OCI-LY1 (cell line): ENCODE measurements at regions not wholly inside any gene's neighbourhood (a gene's known extent, or its start where the extent isn't known, plus 50 kb on each side); places are given as distances from the start of the nearest gene placed in this dataset.

Source experiments
- H2AFZ ChIP-seq: fragments of 200-600 bp; sonication (generic), shearing (Covaris generic); 2 replicates; pipeline ENCODE4 v1.6.0; 2014; ENCODE audit warnings: antibody characterized with exemption, mild to moderate bottlenecking, low read length
- H3F3A ChIP-seq: fragments of 200-600 bp; sonication (generic), shearing (Covaris generic); 2 replicates; pipeline ENCODE4 v1.6.0; 2014; ENCODE audit warnings: mild to moderate bottlenecking, antibody characterized with exemption, low read length, moderate library complexity; ENCODE audit not compliant: insufficient read depth
- H3K27ac ChIP-seq: fragments of 200-600 bp; sonication (generic); 2 replicates; pipeline ENCODE4 v1.5.1; 2014; ENCODE audit warnings: low read length, mixed run types, mild to moderate bottlenecking, low read depth; ENCODE audit not compliant: poor library complexity, severe bottlenecking
- H3K27me3 ChIP-seq: fragments of 200-600 bp; sonication (generic); 2 replicates; pipeline ENCODE4 v1.6.0; 2014; ENCODE audit warnings: antibody characterized with exemption, mild to moderate bottlenecking, low read length, moderate library complexity; ENCODE audit not compliant: insufficient read depth
- H3K36me3 ChIP-seq: fragments of 200-600 bp; sonication (generic); 2 replicates; pipeline ENCODE4 v1.6.1; 2014; ENCODE audit warnings: mild to moderate bottlenecking, antibody characterized with exemption, low read length, moderate library complexity, mixed read lengths; ENCODE audit not compliant: insufficient read depth
- H3K4me1 ChIP-seq: fragments of 200-600 bp; sonication (generic); 2 replicates; pipeline ENCODE4 v1.5.1; 2014; ENCODE audit warnings: mild to moderate bottlenecking, low read length, moderate library complexity; ENCODE audit not compliant: insufficient read depth, severe bottlenecking
- H3K4me2 ChIP-seq: fragments of 200-600 bp; sonication (generic), shearing (Covaris generic); 2 replicates; pipeline ENCODE4 v1.6.1; 2014; ENCODE audit warnings: low read length
- H3K4me3 ChIP-seq: fragments of 200-600 bp; sonication (generic); 2 replicates; pipeline ENCODE4 v1.5.1; 2014; ENCODE audit warnings: low read length, low read depth, mild to moderate bottlenecking, mixed read lengths; ENCODE audit not compliant: poor library complexity, severe bottlenecking
- H3K79me2 ChIP-seq: fragments of 200-600 bp; shearing (Covaris generic); 2 replicates; pipeline ENCODE4 v1.6.1; 2016; ENCODE audit warnings: mixed run types, low read length, mixed read lengths; ENCODE audit not compliant: insufficient read depth
- H3K9ac ChIP-seq: fragments of 200-600 bp; sonication (generic), shearing (Covaris generic); 2 replicates; pipeline ENCODE4 v1.6.1; 2014; ENCODE audit warnings: mild to moderate bottlenecking, low read length, mixed read lengths
- H3K9me2 ChIP-seq: fragments of 200-600 bp; sonication (generic), shearing (Covaris generic); 2 replicates; pipeline ENCODE4 v1.6.1; 2014; ENCODE audit warnings: low read depth, mild to moderate bottlenecking, low read length, mixed read lengths
- H3K9me3 ChIP-seq: fragments of 200-600 bp; shearing (Covaris generic); 2 replicates; pipeline ENCODE4 v1.6.1; 2014; ENCODE audit warnings: low read length, mixed read lengths
- H4K20me1 ChIP-seq: fragments of 200-600 bp; sonication (generic), shearing (Covaris generic); 2 replicates; pipeline ENCODE4 v1.6.0; 2016; ENCODE audit warnings: mild to moderate bottlenecking, low read length; ENCODE audit not compliant: insufficient read depth
- EZH2 ChIP-seq: fragments of 200-600 bp; sonication (generic), shearing (Covaris generic); IDR thresholded peaks from 2 replicates; pipeline ENCODE4 v1.8.0; 2017; ENCODE audit warnings: borderline replicate concordance, mixed run types, mild to moderate bottlenecking, antibody characterized with exemption, low read length, moderate library complexity, mixed read lengths
- TF ChIP-seq, protein P1 (sequence below): fragments of 200-600 bp; sonication (generic), shearing (Covaris generic); IDR thresholded peaks from 2 replicates; pipeline ENCODE4 v1.5.1; 2017; ENCODE audit warnings: mild to moderate bottlenecking, antibody characterized with exemption, low read length, moderate library complexity, mixed read lengths

DNA sequence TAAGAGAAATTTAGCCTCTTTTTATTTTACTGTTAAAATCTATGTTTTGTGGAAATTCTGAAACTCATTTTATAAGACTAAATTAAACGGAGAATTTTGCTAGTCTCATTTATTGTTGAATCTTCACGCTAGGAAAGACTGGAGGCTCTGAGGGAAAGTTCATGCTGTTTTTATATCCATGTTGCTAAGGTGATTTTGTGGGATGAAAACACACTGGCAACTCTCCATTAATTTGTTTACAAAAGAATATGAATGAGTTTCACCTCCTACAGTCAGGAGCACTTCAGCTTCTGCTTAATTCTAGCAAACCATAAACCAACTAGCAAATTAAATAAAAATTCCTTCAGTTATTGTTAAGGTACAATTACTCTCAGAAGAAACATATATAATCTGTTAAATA, 195.4 kb downstream of the RAP2B start:
- Histone ChIP-seq H3K79me2 (no peaks in the 10 kb centered on the region), H3K36me3 (no peaks in the 10 kb centered on the region), H3K27ac (no peak overlapping the region), H3F3A (no peaks in the 10 kb centered on the region), H3K9me3 (no peaks in the 10 kb centered on the region), H4K20me1 (no peaks in the 10 kb centered on the region), H3K4me2 (no peak overlapping the region), H3K4me1 (no peaks in the 10 kb centered on the region), H3K9ac (no peak overlapping the region), H2AFZ (no peak overlapping the region), H3K27me3 (no peaks in the 10 kb centered on the region), H3K9me2 (no peaks in the 10 kb centered on the region), H3K4me3 (no peak overlapping the region)
- TF ChIP-seq, protein P1, sequence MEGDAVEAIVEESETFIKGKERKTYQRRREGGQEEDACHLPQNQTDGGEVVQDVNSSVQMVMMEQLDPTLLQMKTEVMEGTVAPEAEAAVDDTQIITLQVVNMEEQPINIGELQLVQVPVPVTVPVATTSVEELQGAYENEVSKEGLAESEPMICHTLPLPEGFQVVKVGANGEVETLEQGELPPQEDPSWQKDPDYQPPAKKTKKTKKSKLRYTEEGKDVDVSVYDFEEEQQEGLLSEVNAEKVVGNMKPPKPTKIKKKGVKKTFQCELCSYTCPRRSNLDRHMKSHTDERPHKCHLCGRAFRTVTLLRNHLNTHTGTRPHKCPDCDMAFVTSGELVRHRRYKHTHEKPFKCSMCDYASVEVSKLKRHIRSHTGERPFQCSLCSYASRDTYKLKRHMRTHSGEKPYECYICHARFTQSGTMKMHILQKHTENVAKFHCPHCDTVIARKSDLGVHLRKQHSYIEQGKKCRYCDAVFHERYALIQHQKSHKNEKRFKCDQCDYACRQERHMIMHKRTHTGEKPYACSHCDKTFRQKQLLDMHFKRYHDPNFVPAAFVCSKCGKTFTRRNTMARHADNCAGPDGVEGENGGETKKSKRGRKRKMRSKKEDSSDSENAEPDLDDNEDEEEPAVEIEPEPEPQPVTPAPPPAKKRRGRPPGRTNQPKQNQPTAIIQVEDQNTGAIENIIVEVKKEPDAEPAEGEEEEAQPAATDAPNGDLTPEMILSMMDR: no peak
- TF ChIP-seq EZH2: no peak

- no peaks in the 10 kb centered on the region for H4K20me1 ChIP-seq
- no peaks in the 10 kb centered on the region for H3F3A ChIP-seq
- H2AFZ ChIP-seq: no peak overlapping the region
- H3K4me2 ChIP-seq: no peak overlapping the region
- H3K27me3 ChIP-seq: no peaks in the 10 kb centered on the region
- H3K79me2 ChIP-seq: no peaks in the 10 kb centered on the region
- H3K27ac ChIP-seq: no peak overlapping the region
- H3K9ac ChIP-seq: no peak overlapping the region
- H3K36me3 ChIP-seq: no peaks in the 10 kb centered on the region
- no peaks in the 10 kb centered on the region for H3K4me1 ChIP-seq
- no peak for TF ChIP-seq EZH2
- TF ChIP-seq, protein P1: no peak
- H3K9me3 ChIP-seq: no peaks in the 10 kb centered on the region
- no peaks in the 10 kb centered on the region for H3K9me2 ChIP-seq
- H3K4me3 ChIP-seq: no peak overlapping the region
Observed at GRCh38 chr3:153369561-153370374, 207.7 kb downstream of the RAP2B start.

- Histone ChIP-seq H3F3A (no peaks in the 10 kb centered on the region), H3K27me3 (no peaks in the 10 kb centered on the region)
- no peak for TF ChIP-seq EZH2
Observed at GRCh38 chr3:153370680-153371079, 208.7 kb downstream of the RAP2B start.

DNA sequence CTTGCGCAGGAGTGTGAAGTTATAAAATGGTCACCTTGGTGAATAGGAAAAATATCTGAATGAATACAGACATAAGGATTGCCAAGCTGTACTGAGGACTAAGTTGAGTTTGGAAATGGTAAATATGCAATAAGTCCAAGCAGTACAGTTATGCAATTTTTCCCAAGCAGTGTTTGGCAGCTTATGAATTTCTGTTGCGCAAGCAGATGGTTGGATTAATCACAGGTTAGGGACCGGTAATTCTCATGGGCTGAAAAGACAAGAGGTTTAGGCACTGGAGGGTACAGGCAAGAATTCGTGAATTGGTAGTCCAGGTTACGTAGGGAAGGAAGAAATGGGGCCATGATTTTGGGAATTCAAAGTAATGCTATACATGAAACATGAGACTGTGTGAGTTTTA, 210.3 kb downstream of the RAP2B start:
- no peaks in the 10 kb centered on the region for H3K27me3 ChIP-seq

More at GRCh38 chr3:153370680-153371079, 208.7 kb downstream of the RAP2B start:
- Histone ChIP-seq H3K36me3 (no peaks in the 10 kb centered on the region), H3K4me1 (no peaks in the 10 kb centered on the region), H3K9me3 (no peaks in the 10 kb centered on the region), H3K79me2 (no peaks in the 10 kb centered on the region), H3K27ac (no peak overlapping the region), H3K9ac (no peak overlapping the region), H4K20me1 (no peaks in the 10 kb centered on the region), H2AFZ (no peak overlapping the region), H3K4me3 (no peak overlapping the region), H3K4me2 (no peak overlapping the region), H3K9me2 (no peaks in the 10 kb centered on the region)

More for the DNA sequence above, 210.3 kb downstream of the RAP2B start:
- Histone ChIP-seq H3K79me2 (no peaks in the 10 kb centered on the region), H3K27ac (no peak overlapping the region), H4K20me1 (no peaks in the 10 kb centered on the region), H2AFZ (no peak overlapping the region), H3F3A (no peaks in the 10 kb centered on the region), H3K9ac (no peak overlapping the region), H3K9me3 (no peaks in the 10 kb centered on the region), H3K4me3 (no peak overlapping the region), H3K9me2 (no peaks in the 10 kb centered on the region), H3K36me3 (no peaks in the 10 kb centered on the region), H3K4me1 (no peaks in the 10 kb centered on the region), H3K4me2 (no peak overlapping the region)
- TF ChIP-seq EZH2: no peak
- TF ChIP-seq, protein P1: no peak
